PC-9 (cell line): ENCODE measurements at regions not wholly inside any gene's neighbourhood (a gene's known extent, or its start where the extent isn't known, plus 50 kb on each side); places are given as distances from the start of the nearest gene placed in this dataset.

ENCODE experiments used
- BruUV-seq: library from RNA; stranded (reverse); fragments of 400-500 nt; replicated peaks from 2 replicates; lab custom pipeline; 2021; lab: Mats Ljungman, UMichigan
- CTCF ChIA-PET: fragments of 300-600 bp; sonication (Branson Sonifier 250); formaldehyde crosslinking; loops from one replicate; lab custom pipeline; 2022; ENCODE audit warnings: antibody characterized with exemption; lab: Charles Lee
- POLR2A ChIA-PET: fragments of 300-600 bp; sonication (Branson Sonifier 250); formaldehyde crosslinking; loops from one replicate; lab custom pipeline; 2022; ENCODE audit warnings: antibody characterized with exemption; ENCODE audit not compliant: unreplicated experiment; lab: Charles Lee
- DNase-seq, 2 experiments: peaks; one replicate each; pipeline versions ENCODE4 v3.0.0 to v3.0.0-alpha.2; 2015 to 2022; ENCODE audit warnings: mixed read lengths in 1 of 2
- H2AFZ ChIP-seq: fragments of 200-600 bp; sonication (generic); 2 replicates; pipeline ENCODE4 v1.8.1; 2017; ENCODE audit warnings: antibody characterized with exemption
- H3F3A ChIP-seq: fragments of 200-600 bp; sonication (generic); 2 replicates; pipeline ENCODE4 v1.8.1; 2017; ENCODE audit warnings: antibody characterized with exemption, mild to moderate bottlenecking, low read depth; ENCODE audit not compliant: insufficient read depth
- H3K27ac ChIP-seq: fragments of 200-600 bp; sonication (generic); 2 replicates; pipeline ENCODE4 v1.6.1; 2016; ENCODE audit warnings: mixed run types
- H3K27me3 ChIP-seq: fragments of 200-600 bp; sonication (generic); 2 replicates; pipeline ENCODE4 v1.6.1; 2016; ENCODE audit warnings: low read depth, mixed run types; ENCODE audit not compliant: insufficient read depth
- H3K36me3 ChIP-seq: fragments of 200-600 bp; sonication (generic); 2 replicates; pipeline ENCODE4 v1.6.1; 2016; ENCODE audit warnings: low read depth, mixed run types
- H3K4me1 ChIP-seq: fragments of 200-600 bp; sonication (generic); replicated peaks from 2 replicates; pipeline ENCODE4 v1.6.1; 2016; ENCODE audit warnings: mixed run types; ENCODE audit not compliant: insufficient read depth
- H3K4me2 ChIP-seq: fragments of 200-600 bp; sonication (generic); 2 replicates; pipeline ENCODE4 v1.6.1; 2017; ENCODE audit warnings: mixed run types
- H3K4me3 ChIP-seq: fragments of 200-600 bp; sonication (generic); 2 replicates; pipeline ENCODE4 v1.6.1; 2016; ENCODE audit warnings: mixed run types
- H3K79me2 ChIP-seq: fragments of 200-600 bp; sonication (generic); 2 replicates; pipeline ENCODE4 v1.6.1; 2017; ENCODE audit warnings: low read depth, mixed run types
- H3K9me2 ChIP-seq: fragments of 200-600 bp; sonication (generic); 2 replicates; pipeline ENCODE4 v1.8.1; 2017; ENCODE audit warnings: mild to moderate bottlenecking; ENCODE audit not compliant: insufficient read depth
- H3K9me3 ChIP-seq: fragments of 200-600 bp; sonication (generic); 2 replicates; pipeline ENCODE4 v1.8.1; 2016; ENCODE audit warnings: low read depth; ENCODE audit not compliant: insufficient read depth
- H4K20me1 ChIP-seq: fragments of 200-600 bp; sonication (generic); 2 replicates; pipeline ENCODE4 v1.8.1; 2017; ENCODE audit not compliant: insufficient read depth
- EZH2 ChIP-seq: fragments of 200-600 bp; sonication (generic); IDR thresholded peaks from 2 replicates; pipeline ENCODE4 v1.8.0; 2017; ENCODE audit warnings: antibody characterized with exemption, low read depth
- intact Hi-C: fragments of 100-400 bp; cut with micrococcal nuclease; formaldehyde crosslinking; loops from one replicate; pipeline ENCODE4 v1.10.0; 2022; ENCODE audit not compliant: unreplicated experiment
- TF ChIP-seq, protein P1 (sequence below): fragments of 200-600 bp; sonication (generic); conservative IDR thresholded peaks from 2 replicates; pipeline ENCODE4 v1.6.1; 2017; ENCODE audit warnings: mixed run types, antibody characterized with exemption, mild to moderate bottlenecking, moderate library complexity

DNA sequence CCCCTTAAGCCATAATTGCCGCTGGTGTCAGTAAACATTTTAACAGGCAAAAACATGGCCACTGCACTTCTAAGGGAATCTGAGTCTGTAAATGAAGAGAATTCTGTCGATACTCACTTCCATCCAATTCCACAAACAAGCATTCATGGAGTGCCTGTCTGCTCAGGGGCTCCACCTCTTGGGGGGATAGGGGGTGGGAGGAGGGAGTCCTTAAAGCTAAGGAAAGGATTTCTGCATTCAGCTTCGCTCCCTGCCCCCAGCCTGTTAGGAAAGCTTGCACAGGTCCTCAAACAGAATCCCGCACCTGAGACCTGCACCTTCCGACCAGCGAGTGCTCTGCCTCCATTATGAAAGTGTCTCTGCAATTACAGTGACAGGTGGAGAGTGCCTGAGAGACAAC is 130.2 kb upstream of the KIT start:
- Histone ChIP-seq H2AFZ (no peak overlapping the region), H3K27ac (no peak overlapping the region), H3K79me2 (no peaks in the 10 kb centered on the region), H3K4me1 (no peaks in the 10 kb centered on the region), H3F3A (no peaks in the 10 kb centered on the region), H3K4me3 (no peak overlapping the region), H3K36me3 (no peaks in the 10 kb centered on the region), H4K20me1 (no peaks in the 10 kb centered on the region), H3K27me3 (no peaks in the 10 kb centered on the region), H3K4me2 (no peak overlapping the region), H3K9me3 (no peaks in the 10 kb centered on the region), H3K9me2 (no peaks in the 10 kb centered on the region)
- no peak for DNase-seq
- ChIA-PET POLR2A (no interaction called here), CTCF (no interaction called here)
- intact Hi-C loops = no loop called here
- no TSS peak for BruUV-seq
- no peak for TF ChIP-seq EZH2
- TF ChIP-seq, protein P1, sequence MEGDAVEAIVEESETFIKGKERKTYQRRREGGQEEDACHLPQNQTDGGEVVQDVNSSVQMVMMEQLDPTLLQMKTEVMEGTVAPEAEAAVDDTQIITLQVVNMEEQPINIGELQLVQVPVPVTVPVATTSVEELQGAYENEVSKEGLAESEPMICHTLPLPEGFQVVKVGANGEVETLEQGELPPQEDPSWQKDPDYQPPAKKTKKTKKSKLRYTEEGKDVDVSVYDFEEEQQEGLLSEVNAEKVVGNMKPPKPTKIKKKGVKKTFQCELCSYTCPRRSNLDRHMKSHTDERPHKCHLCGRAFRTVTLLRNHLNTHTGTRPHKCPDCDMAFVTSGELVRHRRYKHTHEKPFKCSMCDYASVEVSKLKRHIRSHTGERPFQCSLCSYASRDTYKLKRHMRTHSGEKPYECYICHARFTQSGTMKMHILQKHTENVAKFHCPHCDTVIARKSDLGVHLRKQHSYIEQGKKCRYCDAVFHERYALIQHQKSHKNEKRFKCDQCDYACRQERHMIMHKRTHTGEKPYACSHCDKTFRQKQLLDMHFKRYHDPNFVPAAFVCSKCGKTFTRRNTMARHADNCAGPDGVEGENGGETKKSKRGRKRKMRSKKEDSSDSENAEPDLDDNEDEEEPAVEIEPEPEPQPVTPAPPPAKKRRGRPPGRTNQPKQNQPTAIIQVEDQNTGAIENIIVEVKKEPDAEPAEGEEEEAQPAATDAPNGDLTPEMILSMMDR = no peak

DNA sequence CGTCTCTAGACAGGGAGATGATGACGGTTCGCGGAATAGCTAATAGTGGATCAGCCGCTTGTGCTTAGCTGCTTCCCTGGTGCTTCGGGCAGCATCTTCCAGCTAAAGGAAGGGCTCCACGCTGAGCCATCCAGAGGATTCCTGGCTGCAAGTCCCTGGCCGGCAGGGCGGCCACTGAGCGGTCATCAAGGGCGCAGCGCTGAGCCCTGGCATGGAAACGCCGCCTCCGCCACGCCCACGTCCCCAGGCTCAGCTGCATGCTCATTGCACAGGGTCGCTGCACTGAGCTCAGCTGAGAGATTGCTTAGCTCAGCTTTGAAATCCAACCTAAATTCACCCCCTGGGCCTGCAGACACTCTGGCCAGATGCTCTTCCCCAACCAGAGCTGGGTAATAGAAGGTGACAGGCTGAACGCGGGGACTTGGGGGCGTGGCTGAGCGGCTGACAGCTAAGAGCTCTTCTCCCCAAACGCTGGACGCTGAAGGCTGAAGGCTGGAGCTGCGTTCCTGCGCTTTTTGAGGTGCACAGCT is 118.2 kb upstream of the KIT start:
- no TSS peak for BruUV-seq
- H3K27ac ChIP-seq = no peak overlapping the region
- ChIA-PET POLR2A (no interaction called here), CTCF (no interaction called here)
- H2AFZ ChIP-seq = no peak overlapping the region
- no peaks in the 10 kb centered on the region for H3K4me1 ChIP-seq
- no peaks in the 10 kb centered on the region for H3F3A ChIP-seq
- H3K36me3 ChIP-seq = no peaks in the 10 kb centered on the region
- no peaks in the 10 kb centered on the region for H3K79me2 ChIP-seq
- no peaks in the 10 kb centered on the region for H3K9me2 ChIP-seq
- no peak overlapping the region for H3K4me3 ChIP-seq
- no peaks in the 10 kb centered on the region for H3K9me3 ChIP-seq
- TF ChIP-seq, protein P1 = no peak
- no peaks in the 10 kb centered on the region for H4K20me1 ChIP-seq
- H3K27me3 ChIP-seq = no peaks in the 10 kb centered on the region
- no peak overlapping the region for H3K4me2 ChIP-seq
- intact Hi-C loops = no loop called here
- no peak for DNase-seq

DNA sequence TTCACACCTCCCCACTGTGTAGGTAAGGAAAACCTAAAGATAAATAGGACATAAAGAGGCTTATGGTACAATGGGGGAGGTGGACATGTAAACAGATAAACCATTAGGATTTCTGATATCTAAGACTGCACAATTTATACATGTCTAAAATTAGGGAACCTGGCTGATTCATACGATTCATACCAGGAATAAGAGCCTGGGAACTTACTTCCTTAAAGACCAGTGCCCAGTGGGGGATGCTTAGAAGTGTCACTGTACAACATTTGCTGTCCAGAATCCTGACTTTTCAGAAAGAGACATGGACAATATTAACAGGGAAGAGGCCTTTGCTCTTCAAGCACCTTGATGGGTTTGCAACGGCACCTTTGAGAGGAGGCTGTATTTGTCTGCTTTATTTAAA is 116.8 kb upstream of the KIT start:
- no peaks in the 10 kb centered on the region for H3K79me2 ChIP-seq
- H3K27ac ChIP-seq = no peak overlapping the region
- H3F3A ChIP-seq = no peaks in the 10 kb centered on the region
- H3K36me3 ChIP-seq = no peaks in the 10 kb centered on the region
- no peak for DNase-seq
- H3K4me2 ChIP-seq = no peak overlapping the region
- H3K4me1 ChIP-seq = no peaks in the 10 kb centered on the region
- H3K27me3 ChIP-seq = no peaks in the 10 kb centered on the region
- no peaks in the 10 kb centered on the region for H3K9me2 ChIP-seq
- intact Hi-C loops = no loop called here
- no peak overlapping the region for H3K4me3 ChIP-seq
- CTCF ChIA-PET = no interaction called here
- no peak overlapping the region for H2AFZ ChIP-seq
- TF ChIP-seq, protein P1 = no peak
- BruUV-seq = no TSS peak
- POLR2A ChIA-PET = no interaction called here
- no peaks in the 10 kb centered on the region for H4K20me1 ChIP-seq
- H3K9me3 ChIP-seq = no peaks in the 10 kb centered on the region
